Testis (tissue), 2 donors: ENCODE measurements at regions not wholly inside any gene's neighbourhood (a gene's known extent, or its start where the extent isn't known, plus 50 kb on each side); places are given as distances from the start of the nearest gene placed in this dataset.

ENCODE experiments used
- DNase-seq: peaks from one replicate; pipeline ENCODE4 v3.0.0-alpha.2; 2019
- H3K27ac ChIP-seq, 2 donors: fragments of 200-600 bp; sonication (generic); one replicate each; pipeline ENCODE4 v1.5.1; 2019
- H3K27me3 ChIP-seq: fragments of 200-600 bp; sonication (generic); one replicate; pipeline ENCODE4 v1.5.1; 2019
- H3K36me3 ChIP-seq: fragments of 200-600 bp; sonication (generic); one replicate; pipeline ENCODE4 v1.5.1; 2017; ENCODE audit warnings: low read depth; ENCODE audit errors: missing control alignments
- H3K4me1 ChIP-seq: fragments of 200-600 bp; sonication (generic); one replicate; pipeline ENCODE4 v1.5.1; 2019
- H3K4me3 ChIP-seq, 2 donors: fragments of 200-600 bp; sonication (generic); one replicate each; pipeline ENCODE4 v1.5.1; 2017 to 2019
- H3K9me3 ChIP-seq: fragments of 200-600 bp; sonication (generic); one replicate; pipeline ENCODE4 v1.5.1; 2017
- CTCF ChIP-seq, 3 experiments: fragments of 450-650 bp in 2 of 3; fragments of 200-600 bp in 1 of 3; sonication (generic) in 1 of 3; IDR thresholded peaks; one replicate each; pipeline ENCODE4 v1.5.1; 2016 to 2019; ENCODE audit warnings: antibody characterized with exemption in 3 of 3, mild to moderate bottlenecking in 2 of 3, moderate library complexity in 1 of 3
- POLR2A ChIP-seq: fragments of 450-650 bp; IDR thresholded peaks from one replicate; pipeline ENCODE4 v1.6.1; 2017; ENCODE audit warnings: antibody characterized with exemption, mild to moderate bottlenecking, moderate library complexity
- WGBS, 2 donors: methylation state at CpG; one replicate each; pipeline ENCODE4 v1.1.5; 2018; 5-methylcytosine and 5-hydroxymethylcytosine counted together
- intact Hi-C: fragments of 100-400 bp; cut with DNase I; formaldehyde crosslinking; loops from one replicate; pipeline ENCODE4 v1.15.1; 2023; ENCODE audit warnings: low total_unique reads

- Histone ChIP-seq H3K27ac (no peak overlapping the region), H3K4me3 (no peak overlapping the region), H3K27me3 (no peaks in the 10 kb centered on the region), H3K4me1 (peaks cover 6% of the 10 kb centered on the region), H3K9me3 (no peaks in the 10 kb centered on the region), H3K36me3 (no peaks in the 10 kb centered on the region)
- no peak for DNase-seq
- intact Hi-C loops, result no loop called here
- TF ChIP-seq POLR2A (no peak), CTCF (IDR thresholded peaks at IDR 0.05) (no peak)
- WGBS, 2 donors, result 79 to 86% methylated on average over 9 of the region's 9 CpGs
These were observed 179.5 kb downstream of the SOX4 start for GRCh38 chr6:21772884-21773575.

GRCh38 chr6:21773576-21773968 lies 180.0 kb downstream of the SOX4 start:
- intact Hi-C loops, result no loop called here
- TF ChIP-seq POLR2A, result no peak
- TF ChIP-seq CTCF (IDR thresholded peaks at IDR 0.05), result no peak
- no peak for DNase-seq
- H3K36me3 ChIP-seq, result no peaks in the 10 kb centered on the region
- H3K27ac ChIP-seq, result no peak overlapping the region
- H3K9me3 ChIP-seq, result no peaks in the 10 kb centered on the region
- peaks cover 6% of the 10 kb centered on the region for H3K4me1 ChIP-seq
- H3K27me3 ChIP-seq, result no peaks in the 10 kb centered on the region
- 81 to 91% methylated on average over 6 of the region's 6 CpGs for WGBS, 2 donors
- no peak overlapping the region for H3K4me3 ChIP-seq

GRCh38 chr6:21777846-21778245 lies 184.3 kb downstream of the SOX4 start:
- WGBS, 2 donors, result 83 to 96% methylated on average over 1 of the region's 1 CpG
- H3K4me3 ChIP-seq, result no peak overlapping the region
- intact Hi-C loops, result no loop called here
- no peak overlapping the region for H3K27ac ChIP-seq
- DNase-seq, result no peak
- H3K4me1 ChIP-seq, result no peaks in the 10 kb centered on the region
- H3K36me3 ChIP-seq, result no peaks in the 10 kb centered on the region
- no peaks in the 10 kb centered on the region for H3K27me3 ChIP-seq
- no peaks in the 10 kb centered on the region for H3K9me3 ChIP-seq
- no peak for TF ChIP-seq POLR2A
- TF ChIP-seq CTCF (IDR thresholded peaks at IDR 0.05), result no peak

GRCh38 chr6:21780141-21780540 lies 186.6 kb downstream of the SOX4 start:
- no peak for DNase-seq
- H3K4me3 ChIP-seq, result no peak overlapping the region
- 79 to 81% methylated on average over 2 of the region's 2 CpGs for WGBS, 2 donors
- no peaks in the 10 kb centered on the region for H3K9me3 ChIP-seq
- no peaks in the 10 kb centered on the region for H3K36me3 ChIP-seq
- no peak overlapping the region for H3K27ac ChIP-seq
- H3K27me3 ChIP-seq, result no peaks in the 10 kb centered on the region
- H3K4me1 ChIP-seq, result no peaks in the 10 kb centered on the region
- intact Hi-C loops, result no loop called here
- no peak for TF ChIP-seq CTCF (IDR thresholded peaks at IDR 0.05)
- no peak for TF ChIP-seq POLR2A

GRCh38 chr6:21780679-21781078 lies 187.1 kb downstream of the SOX4 start:
- no peak overlapping the region for H3K4me3 ChIP-seq
- H3K27me3 ChIP-seq, result no peaks in the 10 kb centered on the region
- H3K9me3 ChIP-seq, result no peaks in the 10 kb centered on the region
- DNase-seq, result no peak
- TF ChIP-seq CTCF (IDR thresholded peaks at IDR 0.05) (no peak), POLR2A (no peak)
- WGBS, 2 donors, result 62 to 70% methylated on average over 5 of the region's 5 CpGs
- H3K36me3 ChIP-seq, result no peaks in the 10 kb centered on the region
- no peak overlapping the region for H3K27ac ChIP-seq
- intact Hi-C loops, result no loop called here
- H3K4me1 ChIP-seq, result no peaks in the 10 kb centered on the region
